NT2/D1 (cell line): ENCODE measurements at regions not wholly inside any gene's neighbourhood (a gene's known extent, or its start where the extent isn't known, plus 50 kb on each side); places are given as distances from the start of the nearest gene placed in this dataset.
A peak's percentile ranks its signal among the peaks of the same experiment; 100 is the strongest.
"Not testable (repeated sequence)": the region's sequence is repeated elsewhere in the genome, so short reads cannot be mapped to it uniquely, and the experiment has no call there.

Experiments
- DNase-seq: peaks from one replicate; pipeline ENCODE4 v3.0.0-alpha.2; 2011; ENCODE audit warnings: low read depth, low spot score
- H3K27me3 ChIP-seq: 2 replicates; pipeline ENCODE4 v1.6.0; 2011; ENCODE audit warnings: mild to moderate bottlenecking; ENCODE audit not compliant: insufficient read length, insufficient read depth
- H3K36me3 ChIP-seq: 2 replicates; pipeline ENCODE4 v1.6.1; 2011; ENCODE audit warnings: mild to moderate bottlenecking, low read length, mixed read lengths; ENCODE audit not compliant: insufficient read depth, insufficient read length
- H3K4me1 ChIP-seq: 2 replicates; pipeline ENCODE4 v1.5.1; 2011; ENCODE audit not compliant: insufficient read depth, insufficient read length
- H3K4me3 ChIP-seq: 2 replicates; pipeline ENCODE4 v1.5.1; 2011; ENCODE audit warnings: low read depth; ENCODE audit not compliant: insufficient read length
- H3K9ac ChIP-seq: 2 replicates; pipeline ENCODE4 v1.6.0; 2011; ENCODE audit warnings: low read depth; ENCODE audit not compliant: insufficient read length
- H3K9me3 ChIP-seq: 2 replicates; pipeline ENCODE4 v1.5.1; 2011; ENCODE audit warnings: mild to moderate bottlenecking, low read length; ENCODE audit not compliant: insufficient read depth

- H3K27me3 ChIP-seq, H3K9me3 ChIP-seq, DNase-seq, H3K4me3 ChIP-seq, H3K4me1 ChIP-seq, H3K9ac ChIP-seq, H3K36me3 ChIP-seq: not testable (repeated sequence)
Observed at GRCh38 chr16:29578898-29579297, 72.7 kb upstream of the NPIPB12 start.

- H3K27me3 ChIP-seq, H3K4me3 ChIP-seq: not testable (repeated sequence)
Observed at GRCh38 chr16:29581764-29582163, 75.6 kb upstream of the NPIPB12 start.

DNA sequence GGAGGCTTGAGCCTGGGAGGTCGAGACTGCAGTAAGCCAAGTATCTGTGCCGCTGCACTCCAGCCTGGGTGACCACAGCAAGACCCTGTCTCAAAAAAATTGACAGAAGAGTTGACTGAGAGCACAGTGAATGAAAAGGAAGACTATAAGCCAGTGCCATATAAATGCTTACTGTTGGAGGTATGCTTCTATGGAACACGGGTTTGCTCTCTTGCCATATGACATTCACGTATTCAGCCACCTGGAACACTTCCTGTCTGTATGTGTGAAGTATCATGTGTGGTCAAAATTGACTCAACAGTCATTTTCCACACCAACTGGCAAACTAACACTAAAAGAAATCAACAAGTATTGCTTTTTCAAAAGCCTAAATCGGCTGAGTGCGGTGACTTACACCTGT lies 71.1 kb upstream of the SPN start:
- DNase-seq, H3K9me3 ChIP-seq, H3K9ac ChIP-seq, H3K4me1 ChIP-seq, H3K27me3 ChIP-seq, H3K4me3 ChIP-seq, H3K36me3 ChIP-seq: not testable (repeated sequence)

More at GRCh38 chr16:29581764-29582163, 75.6 kb upstream of the NPIPB12 start:
- H3K4me1 ChIP-seq, H3K9ac ChIP-seq, H3K9me3 ChIP-seq, DNase-seq, H3K36me3 ChIP-seq: not testable (repeated sequence)

- H3K27me3 ChIP-seq, H3K9ac ChIP-seq, H3K9me3 ChIP-seq, H3K36me3 ChIP-seq, H3K4me1 ChIP-seq, DNase-seq: not testable (repeated sequence)
- H3K4me3 ChIP-seq: peak overlapping the region; percentile 63
Observed at GRCh38 chr16:29594269-29594925, 68.7 kb upstream of the SPN start.

GRCh38 chr16:29594926-29595838 lies 67.9 kb upstream of the SPN start:
- H3K36me3 ChIP-seq, H3K9me3 ChIP-seq, H3K27me3 ChIP-seq, H3K4me1 ChIP-seq: not testable (repeated sequence)
- peak overlapping the region; percentile 95 for H3K9ac ChIP-seq
- H3K4me3 ChIP-seq: peak overlapping the region; percentile 63
- peak; percentile 71 for DNase-seq

DNA sequence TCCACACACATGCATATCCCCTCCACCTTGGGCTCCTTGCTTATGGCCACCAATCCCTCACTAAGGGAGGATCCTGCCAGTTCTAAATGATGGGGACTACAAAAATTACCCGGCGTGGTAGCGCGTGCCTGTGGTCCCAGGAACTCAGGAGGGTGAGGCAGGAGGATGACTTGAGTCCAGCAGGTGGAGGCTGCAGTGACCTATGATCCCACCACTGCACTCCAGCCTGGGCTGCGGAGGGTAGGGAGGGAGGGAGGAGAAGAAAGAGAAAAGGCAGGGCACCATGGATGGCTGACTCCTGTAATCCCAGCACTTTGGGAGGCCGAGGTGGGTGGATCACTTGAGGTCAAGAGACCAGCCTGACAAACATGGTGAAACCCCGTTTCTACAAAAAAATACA lies 66.0 kb upstream of the SPN start:
- not testable (repeated sequence) for DNase-seq, H3K9ac ChIP-seq, H3K27me3 ChIP-seq, H3K4me1 ChIP-seq, H3K9me3 ChIP-seq, H3K4me3 ChIP-seq
- H3K36me3 ChIP-seq: peaks cover 15% of the 10 kb centered on the region

- peaks cover 36% of the 10 kb centered on the region for H3K36me3 ChIP-seq
- DNase-seq, H3K4me3 ChIP-seq, H3K27me3 ChIP-seq, H3K4me1 ChIP-seq, H3K9me3 ChIP-seq, H3K9ac ChIP-seq: not testable (repeated sequence)
Observed at GRCh38 chr16:29600111-29601000, 62.7 kb upstream of the SPN start.

GRCh38 chr16:29602247-29602625 lies 60.8 kb upstream of the SPN start:
- not testable (repeated sequence) for H3K4me3 ChIP-seq, H3K9ac ChIP-seq, H3K4me1 ChIP-seq, H3K9me3 ChIP-seq, DNase-seq, H3K27me3 ChIP-seq
- H3K36me3 ChIP-seq: peaks cover 44% of the 10 kb centered on the region

GRCh38 chr16:29602683-29603088 lies 60.4 kb upstream of the SPN start:
- DNase-seq, H3K4me3 ChIP-seq, H3K27me3 ChIP-seq, H3K9me3 ChIP-seq, H3K4me1 ChIP-seq, H3K9ac ChIP-seq: not testable (repeated sequence)
- peaks cover 48% of the 10 kb centered on the region for H3K36me3 ChIP-seq

GRCh38 chr16:29604631-29605549 lies 58.2 kb upstream of the SPN start:
- not testable (repeated sequence) for DNase-seq, H3K4me1 ChIP-seq

More at GRCh38 chr16:29604631-29605549, 58.2 kb upstream of the SPN start:
- H3K9me3 ChIP-seq, H3K27me3 ChIP-seq, H3K4me3 ChIP-seq, H3K9ac ChIP-seq: not testable (repeated sequence)
- peaks cover 52% of the 10 kb centered on the region for H3K36me3 ChIP-seq
